ENCODE measurements at regions not wholly inside any gene's neighbourhood (a gene's known extent, or its start where the extent isn't known, plus 50 kb on each side); places are given as distances from the start of the nearest gene placed in this dataset.

DNA sequence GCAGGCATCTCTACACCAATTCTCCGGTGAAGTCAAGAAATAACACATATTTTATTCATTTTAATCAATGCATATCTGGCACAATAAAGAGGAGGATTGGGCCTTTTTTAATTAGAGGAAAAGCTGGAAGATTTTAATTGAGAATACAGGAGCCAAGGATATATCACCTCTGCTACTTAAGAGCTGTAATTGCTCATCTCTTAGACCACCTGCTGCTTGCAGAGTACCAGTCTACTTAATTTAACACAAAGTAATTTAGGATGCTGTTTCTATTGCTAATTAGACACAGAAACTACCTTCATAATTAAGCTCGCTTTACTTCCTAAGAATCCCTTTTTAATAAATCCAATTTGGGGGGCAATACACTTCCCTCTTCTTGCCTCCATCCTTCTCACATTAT is 326.9 kb downstream of the TENT4A start:
- TF ChIP-seq, protein P1, sequence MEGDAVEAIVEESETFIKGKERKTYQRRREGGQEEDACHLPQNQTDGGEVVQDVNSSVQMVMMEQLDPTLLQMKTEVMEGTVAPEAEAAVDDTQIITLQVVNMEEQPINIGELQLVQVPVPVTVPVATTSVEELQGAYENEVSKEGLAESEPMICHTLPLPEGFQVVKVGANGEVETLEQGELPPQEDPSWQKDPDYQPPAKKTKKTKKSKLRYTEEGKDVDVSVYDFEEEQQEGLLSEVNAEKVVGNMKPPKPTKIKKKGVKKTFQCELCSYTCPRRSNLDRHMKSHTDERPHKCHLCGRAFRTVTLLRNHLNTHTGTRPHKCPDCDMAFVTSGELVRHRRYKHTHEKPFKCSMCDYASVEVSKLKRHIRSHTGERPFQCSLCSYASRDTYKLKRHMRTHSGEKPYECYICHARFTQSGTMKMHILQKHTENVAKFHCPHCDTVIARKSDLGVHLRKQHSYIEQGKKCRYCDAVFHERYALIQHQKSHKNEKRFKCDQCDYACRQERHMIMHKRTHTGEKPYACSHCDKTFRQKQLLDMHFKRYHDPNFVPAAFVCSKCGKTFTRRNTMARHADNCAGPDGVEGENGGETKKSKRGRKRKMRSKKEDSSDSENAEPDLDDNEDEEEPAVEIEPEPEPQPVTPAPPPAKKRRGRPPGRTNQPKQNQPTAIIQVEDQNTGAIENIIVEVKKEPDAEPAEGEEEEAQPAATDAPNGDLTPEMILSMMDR (IDR thresholded peaks at IDR 0.05): no peak
- no peak for TF ChIP-seq NPAS2 (CRISPR knock-in tag; IDR thresholded peaks at IDR 0.05; ENCODE audit: borderline replicate concordance)
- TF ChIP-seq POLR2A (IDR thresholded peaks at IDR 0.05; ENCODE audit: low read length): no peak
- no peak for TF ChIP-seq ZC3H11A (IDR thresholded peaks at IDR 0.05)
- TF ChIP-seq EP300 (IDR thresholded peaks at IDR 0.05): no peak
- no peak for TF ChIP-seq NR3C1 (IDR thresholded peaks at IDR 0.05)
- no peak for TF ChIP-seq BHLHE40 (IDR thresholded peaks at IDR 0.05; ENCODE audit: low read depth, low read length)
- TF ChIP-seq RFX5 (IDR thresholded peaks at IDR 0.05): no peak
- no peak for TF ChIP-seq JUN (IDR thresholded peaks at IDR 0.05)
- no peak for TF ChIP-seq HOXB5 (CRISPR knock-in tag; IDR thresholded peaks at IDR 0.05)

Measured in A549 (cell line).